GM19023 (cell line): ENCODE measurements at regions not wholly inside any gene's neighbourhood (a gene's known extent, or its start where the extent isn't known, plus 50 kb on each side); places are given as distances from the start of the nearest gene placed in this dataset.

Experiments
- ATAC-seq: cut with Tn5 transposase; IDR thresholded peaks from one replicate; pipeline ENCODE4 v1.9.1; 2021; ENCODE audit warnings: mild to moderate bottlenecking, moderate library complexity; ENCODE audit not compliant: unreplicated experiment

DNA sequence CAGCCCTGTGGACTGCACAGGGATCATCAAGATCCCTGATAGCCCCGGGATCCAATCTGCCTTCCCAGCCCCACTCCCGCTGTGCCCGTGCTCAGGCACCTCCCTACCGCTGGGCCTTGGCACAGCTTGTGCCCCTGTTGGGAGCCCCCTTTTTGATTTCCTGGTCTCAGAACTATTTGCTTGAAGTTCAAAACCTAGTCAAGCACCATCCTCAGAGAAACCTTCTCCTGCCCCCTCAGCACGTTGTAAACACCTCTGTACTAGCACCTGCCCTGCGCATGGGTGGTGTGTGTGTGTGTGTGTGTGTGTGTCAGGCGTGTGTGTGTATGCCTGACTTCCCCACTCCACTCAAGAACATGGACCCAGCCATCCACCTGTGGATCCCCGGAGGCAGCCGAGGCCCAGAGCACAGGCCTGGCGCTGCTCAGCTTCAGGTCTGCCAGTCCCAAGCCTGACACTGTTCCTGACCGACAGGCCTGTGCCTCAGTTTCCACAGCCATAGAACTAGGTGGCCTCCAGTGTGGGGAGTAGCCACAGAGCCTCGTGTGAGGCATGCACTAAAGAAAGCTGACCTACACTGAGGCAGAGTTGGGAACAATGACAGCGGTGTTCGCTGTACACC lies 65.5 kb downstream of the ADRA2C start:
- ATAC-seq = no peak

DNA sequence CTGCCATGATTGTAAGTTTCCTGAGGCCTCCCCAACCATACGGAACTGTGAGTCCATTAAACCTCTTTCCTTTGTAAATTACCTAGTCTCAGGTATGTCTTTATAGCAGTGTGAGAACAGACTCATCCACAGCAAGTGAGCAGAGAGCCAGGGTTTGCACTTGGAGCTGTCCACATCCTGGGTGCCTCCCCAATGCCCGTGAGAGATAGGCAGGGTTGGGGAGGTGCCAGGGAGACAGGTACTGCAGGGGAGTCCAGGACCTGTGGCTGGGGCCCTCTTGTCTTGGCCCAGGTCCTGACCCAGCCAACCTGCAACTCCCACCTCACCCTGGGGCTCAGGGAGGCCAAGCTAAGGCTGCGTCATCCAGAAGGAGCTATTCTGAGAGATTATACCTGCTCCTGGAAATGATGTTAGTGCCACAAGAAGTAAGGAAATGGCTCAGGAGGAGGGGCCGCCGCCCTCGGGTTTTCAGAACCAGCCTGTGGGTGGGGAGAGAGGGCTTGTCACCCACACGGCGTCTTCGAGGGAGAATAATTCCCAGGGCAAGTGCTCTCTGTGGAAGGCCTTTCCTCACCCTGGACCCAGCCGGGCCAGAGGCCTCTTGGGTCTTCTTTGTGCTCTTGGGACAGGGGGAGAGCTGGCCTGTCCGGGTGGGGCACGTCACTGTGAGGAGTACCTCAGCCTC lies 66.5 kb downstream of the ADRA2C start:
- no peak for ATAC-seq

DNA sequence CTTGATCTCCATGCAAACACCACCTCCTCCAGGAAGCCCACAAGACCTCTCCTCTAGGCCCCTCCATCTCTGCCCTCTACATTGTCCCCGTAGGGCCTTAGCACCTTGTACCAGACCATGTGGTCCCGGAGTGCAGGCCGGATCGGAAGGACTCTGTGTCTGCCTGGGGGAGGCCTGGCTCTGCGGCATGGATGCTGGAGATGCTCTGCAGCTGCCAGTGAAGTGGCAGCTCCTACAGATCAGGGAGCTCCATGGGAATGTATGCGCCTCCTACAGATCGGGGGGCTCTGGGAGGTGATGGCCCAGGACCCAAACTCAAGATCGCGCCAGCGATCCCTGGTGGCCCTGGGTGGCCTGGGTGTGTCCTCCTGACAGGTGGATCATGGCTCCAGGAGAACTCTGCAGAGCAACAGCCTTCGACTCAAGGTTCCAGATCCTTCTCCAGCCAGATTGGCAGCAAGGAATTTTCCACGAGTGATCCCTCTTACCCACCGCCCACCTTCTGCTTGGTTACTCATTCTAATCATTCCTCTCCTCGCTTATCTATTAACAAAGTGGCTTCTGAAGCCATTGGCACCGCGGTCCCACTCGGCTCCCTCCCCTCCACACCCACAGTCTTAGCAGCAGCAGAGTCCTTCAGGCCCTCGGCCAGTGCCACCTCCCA lies 67.3 kb downstream of the ADRA2C start:
- no peak for ATAC-seq

DNA sequence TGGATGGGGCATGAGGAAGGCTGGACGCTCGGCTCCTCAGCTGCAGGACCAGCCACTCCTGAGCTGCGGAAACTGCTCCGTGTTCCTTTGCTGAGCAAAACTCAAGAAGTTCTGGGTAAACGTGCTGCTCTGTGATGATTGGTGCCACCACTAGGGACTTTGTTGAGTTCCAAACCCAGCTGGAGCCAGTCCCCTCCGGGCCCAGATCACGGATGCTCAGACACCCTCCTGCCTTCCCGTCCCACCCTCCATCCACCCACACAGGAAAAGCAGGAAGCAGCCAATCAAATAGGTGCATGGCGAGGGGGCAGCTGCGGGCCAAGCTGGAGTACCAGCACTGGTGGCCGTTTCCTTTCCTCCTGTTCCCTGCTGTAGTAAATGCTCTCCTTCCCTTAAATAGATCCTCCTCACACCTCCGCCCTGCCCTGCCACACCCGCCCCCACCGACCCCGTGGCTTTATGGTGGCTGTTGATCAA lies 68.0 kb downstream of the ADRA2C start:
- ATAC-seq = no peak

DNA sequence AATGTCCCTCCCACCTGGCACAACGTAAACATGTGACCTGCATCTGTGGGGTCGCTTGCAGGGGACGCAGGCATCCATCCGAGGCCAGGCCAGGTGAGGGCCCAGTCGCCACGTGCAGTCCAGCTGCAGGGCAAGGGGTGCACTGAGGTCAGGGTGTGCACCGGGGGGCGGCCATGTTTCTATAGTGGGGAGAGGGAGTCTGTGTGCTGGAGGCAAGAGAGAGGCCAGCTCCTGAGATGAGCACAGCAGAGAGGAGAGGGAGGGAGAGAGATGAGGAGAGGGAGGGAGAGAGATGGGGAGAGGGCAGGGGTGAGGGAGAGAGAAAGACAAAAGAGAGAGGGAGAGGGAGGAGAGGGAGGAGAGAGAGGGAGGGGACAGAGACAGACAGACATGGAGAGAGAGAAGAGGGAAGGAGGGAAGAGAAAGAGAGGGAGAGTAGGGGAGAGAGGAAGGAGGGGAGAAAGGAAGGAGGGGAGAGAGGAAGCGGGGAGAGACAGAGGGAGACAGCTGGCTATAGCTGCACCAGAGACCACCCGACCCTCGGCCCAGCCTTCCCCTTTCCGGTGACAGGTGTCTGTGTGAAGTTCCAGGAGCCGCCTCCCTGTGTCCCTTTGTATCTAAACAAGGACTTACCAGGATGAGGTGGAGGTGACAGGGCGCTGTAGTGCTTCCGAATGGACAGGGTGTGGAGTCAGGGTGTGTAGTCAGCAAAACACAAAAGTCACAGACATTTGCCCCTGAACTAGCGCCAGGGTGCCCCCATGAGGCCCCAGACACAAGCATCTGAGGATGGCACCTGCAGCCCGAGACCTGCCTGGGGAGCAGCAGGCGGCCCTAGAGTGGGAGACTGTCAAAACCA lies 68.7 kb downstream of the ADRA2C start:
- no peak for ATAC-seq

DNA sequence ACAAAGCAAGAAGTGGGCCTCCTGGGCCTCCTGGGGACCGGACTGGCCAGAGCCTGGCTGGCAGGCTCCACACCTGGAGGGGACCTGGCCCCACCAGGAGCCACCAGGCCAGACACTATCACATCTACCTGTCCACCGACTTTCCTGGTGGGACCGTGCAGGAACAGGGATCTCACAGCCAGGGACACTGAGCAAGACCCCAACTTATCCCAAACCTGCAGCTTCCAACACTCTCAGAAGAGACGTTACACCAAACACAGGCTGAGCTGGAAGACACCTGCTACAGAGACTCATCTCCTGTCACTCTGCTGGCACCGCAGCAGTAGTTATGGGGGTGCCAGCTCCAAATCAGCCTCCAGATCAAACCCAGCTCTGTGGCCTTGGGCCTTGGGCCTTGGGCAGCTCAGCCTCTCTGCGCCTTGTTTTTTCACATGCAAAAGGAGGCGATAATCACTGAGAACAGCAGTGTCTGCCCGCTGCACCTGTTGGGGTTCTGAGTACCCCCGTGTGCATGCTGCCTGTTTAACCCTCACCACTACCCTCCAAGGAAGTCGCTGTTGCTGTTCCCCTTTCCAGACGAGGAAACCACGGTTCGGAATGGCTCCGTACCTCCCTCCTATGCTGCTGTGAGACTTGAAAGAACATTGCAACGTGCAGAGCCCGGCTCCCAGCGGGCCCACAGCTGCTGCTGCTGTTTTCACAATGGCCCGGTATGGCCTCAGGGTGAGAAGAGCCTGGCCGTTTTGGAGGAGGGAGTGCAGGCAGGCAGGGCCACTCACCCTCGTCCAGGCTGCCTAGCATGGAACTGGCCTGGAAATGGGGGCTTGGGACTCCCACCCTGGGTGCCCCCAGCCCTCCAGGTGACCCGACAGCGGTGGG lies 69.6 kb downstream of the ADRA2C start:
- no peak for ATAC-seq

DNA sequence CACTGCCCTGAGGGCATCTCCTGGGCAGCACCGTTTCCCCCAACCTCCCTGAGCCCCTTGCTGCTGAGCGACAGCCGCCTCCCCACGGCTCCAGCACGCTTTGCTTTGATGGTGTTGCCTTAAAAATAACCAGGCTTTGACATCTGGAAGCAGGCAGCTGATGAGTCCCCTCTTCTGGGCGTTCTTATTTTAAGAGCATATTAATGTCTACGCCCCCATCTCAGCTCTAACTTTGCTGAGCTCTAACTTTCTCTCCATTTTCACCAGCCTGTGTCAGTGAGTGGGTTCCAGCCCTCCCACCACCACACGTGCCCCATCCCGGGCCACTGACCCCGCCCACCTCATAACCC lies 70.2 kb downstream of the ADRA2C start:
- no peak for ATAC-seq

DNA sequence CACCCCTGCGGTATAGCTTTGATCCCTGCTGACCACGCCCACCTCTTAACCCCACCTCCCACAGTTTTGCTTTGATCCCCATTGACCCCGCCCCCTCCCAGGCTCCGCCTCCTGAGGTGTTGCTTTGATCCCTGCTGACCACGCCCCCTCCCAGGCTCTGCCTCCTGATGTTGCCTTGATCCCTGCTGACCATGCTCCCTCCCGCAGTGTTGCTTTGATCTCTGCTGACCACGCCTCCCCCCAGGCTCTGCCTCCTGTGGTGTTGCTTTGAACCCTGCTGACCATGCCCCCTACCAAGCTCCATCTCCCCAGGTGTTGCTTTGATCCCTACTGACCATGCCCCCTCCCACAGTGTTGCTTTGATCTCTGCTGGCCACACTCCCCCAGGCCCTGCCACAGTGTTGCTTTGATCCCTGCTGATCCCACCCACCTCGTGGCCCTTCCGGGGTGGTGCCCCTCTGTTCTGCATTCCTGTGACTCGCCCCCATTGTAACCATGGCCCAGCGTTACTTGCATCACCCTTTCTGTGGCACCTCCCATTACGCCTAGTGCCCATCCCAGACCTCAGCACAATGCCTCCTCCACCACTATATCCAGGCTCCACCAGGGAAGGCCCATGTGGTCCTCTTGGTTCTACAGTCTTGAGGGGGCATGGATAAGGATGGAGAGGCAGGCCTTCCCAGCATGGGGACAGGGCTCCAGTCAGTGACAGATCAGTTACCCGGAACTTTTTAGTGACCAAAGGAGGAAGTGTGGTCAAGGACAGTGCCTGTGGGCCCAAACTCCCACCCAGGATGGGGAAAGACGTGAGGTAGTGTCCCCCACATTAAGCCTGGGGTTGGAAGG lies 70.8 kb downstream of the ADRA2C start:
- ATAC-seq = no peak

DNA sequence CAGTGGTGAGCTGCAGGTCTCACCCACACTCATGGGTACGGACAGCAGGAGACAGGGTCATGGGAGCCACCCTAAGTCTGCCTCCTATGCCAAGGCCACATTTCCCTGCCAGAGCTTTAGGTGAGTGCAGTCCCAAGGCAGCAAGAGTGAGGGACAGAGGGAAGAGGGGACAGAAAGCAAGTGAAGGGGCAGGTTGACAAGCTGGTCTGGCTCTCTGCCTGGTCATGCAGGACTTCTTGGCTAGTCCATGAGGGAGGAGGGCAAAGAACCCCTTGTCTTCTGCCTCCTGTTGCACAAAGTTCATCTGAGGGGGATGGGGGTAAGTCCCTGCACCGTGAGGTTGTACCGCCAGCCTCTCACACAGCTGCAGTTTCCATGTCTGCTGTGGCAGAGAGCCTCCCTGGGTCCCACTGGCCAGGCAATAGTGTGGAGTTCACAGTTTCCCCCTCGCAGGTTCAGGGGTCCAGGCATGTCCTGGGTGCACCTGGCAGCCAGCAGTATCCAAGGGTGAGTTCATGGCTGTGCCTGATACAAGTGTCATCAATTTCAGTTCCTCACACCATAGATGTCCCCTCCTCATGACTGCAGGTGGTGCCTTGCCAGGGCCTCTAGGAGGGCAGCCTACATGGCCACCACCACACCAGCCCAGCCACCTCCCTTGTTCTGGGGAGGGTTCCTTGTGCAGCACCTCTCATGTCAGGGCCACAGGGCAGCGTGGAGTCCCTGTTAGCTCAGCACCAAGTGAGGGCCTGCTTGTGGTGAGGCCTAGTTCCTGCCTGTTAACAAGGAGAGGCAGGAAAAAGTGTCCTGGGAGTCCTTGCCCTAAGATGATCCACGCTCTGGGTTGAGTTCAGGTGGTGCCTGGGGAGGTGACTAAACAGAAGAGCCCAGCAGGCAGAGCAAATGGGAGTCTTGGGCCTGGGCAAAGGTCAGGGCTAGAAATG lies 72.5 kb downstream of the ADRA2C start:
- ATAC-seq = no peak

DNA sequence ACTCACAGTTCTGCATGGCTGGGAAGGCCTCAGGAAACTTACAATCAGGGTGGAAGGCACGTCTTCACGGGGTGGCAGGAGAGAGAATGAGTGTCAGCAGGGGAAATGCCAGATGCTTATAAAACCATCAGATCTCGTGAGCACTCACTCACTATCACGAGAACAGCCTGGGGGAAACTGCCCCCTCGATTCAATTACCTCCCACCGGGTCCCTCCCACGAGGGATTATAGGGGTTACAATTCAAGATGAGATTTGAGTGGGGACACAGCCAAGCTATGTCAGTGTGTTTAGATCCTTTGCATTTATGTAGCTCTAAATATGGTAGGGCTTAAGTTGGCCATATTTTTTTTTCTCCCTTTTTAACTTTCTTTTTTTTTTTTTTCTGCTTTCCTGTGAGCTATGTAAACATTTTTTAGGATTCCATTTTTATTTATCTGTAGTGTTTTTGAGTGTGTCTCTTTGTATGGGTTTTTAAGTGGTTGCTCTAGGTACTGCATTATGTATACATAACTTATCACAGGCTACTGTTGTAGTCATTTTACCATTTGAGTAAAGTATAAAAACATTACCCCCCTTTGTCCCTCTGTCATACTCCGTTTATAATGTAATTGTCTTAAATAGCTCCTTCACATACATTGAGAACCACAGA lies 79.0 kb downstream of the ADRA2C start:
- ATAC-seq = no peak

DNA sequence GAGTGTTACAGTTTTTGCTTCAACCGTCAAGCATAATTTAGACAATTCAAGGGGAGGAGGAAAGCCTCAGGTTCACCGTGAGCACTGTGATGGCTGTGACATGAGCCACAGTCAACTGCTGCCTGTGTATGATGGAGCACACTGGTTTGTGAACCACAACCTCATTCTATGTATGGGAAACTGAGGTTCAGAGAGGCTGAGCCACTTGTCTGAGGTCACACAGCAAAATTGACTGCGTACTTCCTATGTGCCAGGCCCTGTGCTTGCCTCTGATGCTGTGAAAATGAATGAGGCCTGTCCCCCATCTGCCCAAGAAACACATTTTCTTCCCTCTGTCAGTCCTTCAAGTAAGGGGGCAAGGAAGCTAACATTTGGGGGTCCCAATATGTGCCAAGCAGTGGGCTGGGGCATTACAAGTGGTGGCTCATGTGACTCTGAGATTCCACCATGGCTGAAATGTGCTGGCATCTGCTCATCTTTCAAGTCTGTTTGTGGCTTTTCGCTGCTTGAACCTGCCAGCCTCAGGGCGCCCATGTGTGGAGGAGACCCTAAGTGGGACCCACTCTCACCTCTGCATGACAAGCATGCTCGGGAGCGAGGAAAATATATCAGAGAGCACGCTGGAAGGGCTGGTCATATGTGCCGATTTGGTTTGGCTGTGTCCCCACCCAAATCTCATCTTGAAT lies 79.7 kb downstream of the ADRA2C start:
- no peak for ATAC-seq

DNA sequence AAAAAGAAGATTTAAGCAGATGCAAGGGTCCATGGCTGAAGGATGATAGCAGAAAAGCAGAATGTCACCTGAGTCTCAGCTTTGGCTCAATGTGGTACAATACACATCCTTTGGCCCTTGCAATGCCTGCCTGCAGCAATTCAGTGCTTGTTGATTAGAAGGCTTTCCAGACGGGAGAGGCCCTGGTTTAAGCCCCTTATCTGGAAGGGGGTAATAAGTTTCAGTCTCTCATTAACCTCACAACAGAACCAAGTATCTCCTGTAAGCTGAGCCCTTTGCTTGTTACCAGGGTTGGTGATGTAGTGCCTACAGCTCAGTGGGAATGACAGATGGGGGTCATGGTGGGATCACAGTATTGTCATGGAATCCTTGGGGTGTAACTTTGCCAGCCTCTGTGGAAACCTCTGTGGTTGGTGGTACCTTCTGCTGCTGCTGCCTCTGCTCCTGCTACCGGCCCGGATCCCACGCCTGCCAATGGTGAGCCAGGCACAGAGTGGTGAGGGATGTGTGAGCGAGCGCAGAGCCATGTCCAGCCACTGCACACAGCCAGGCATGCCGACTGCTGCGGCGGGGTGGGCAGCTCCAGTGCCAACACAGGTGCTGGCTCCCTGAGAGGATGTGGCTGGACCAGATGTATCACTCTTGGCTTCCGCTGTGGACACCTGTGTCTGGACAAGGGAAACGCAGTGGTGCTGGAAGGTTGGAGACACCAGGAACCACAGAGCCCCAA lies 81.2 kb downstream of the ADRA2C start:
- no peak for ATAC-seq

DNA sequence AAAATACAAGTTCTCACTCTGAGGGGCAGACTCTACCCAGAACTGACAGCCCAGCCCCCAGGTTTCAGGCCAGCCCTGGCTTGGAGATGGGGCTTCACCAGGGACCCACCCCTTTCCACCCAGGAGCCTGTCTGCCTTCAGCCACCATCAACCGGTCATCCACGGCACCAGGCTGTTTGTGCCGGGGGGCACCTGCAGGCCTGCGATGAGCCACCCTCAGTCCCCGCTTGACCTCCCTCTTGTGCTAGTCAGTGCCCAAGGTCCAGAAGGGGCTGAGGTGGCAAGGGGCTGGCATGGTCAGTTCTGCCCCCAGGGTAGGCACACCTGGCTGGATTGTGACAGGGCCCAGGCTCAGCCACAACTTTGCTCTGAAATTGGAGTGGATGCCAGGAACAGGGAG lies 82.1 kb downstream of the ADRA2C start:
- ATAC-seq = no peak

DNA sequence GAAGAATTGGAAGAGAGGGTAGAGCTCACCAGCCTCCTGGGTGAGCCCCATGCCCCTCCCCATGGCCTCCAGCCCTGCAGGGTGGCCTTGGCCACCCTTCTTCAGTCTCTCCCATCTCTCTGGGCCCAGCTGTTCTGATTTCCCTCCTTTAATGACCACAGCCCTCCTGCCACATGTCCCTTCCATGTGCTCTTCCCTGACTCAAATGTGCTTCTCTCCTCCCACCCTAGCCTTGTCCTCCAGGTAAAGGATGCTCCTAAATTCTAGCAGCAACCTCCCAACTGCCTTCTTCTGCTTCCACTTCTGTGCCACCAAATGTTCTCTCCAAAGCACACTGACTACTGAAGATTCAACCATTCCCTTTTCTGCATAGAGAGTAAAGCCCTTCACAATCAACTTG lies 83.0 kb downstream of the ADRA2C start:
- ATAC-seq = no peak

DNA sequence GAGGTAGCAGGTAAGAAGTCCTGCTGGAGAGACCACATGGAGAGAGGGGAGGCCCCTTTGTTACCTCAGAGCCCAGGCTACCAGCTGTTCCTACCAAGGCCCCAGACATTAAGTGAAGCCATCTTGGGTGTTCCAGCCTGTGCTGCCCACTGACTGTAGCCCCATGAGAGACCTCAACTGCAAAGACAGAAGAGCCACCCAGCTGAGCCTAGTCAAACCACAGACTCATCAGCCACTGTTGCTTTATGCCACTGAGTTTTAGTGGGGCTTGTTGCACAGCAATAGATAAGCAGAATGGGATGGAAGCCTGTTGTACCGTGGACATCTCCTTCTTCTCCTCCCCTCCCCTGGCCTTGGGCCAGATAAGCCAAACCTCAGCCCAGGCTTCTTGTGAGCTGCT lies 83.9 kb downstream of the ADRA2C start:
- no peak for ATAC-seq

DNA sequence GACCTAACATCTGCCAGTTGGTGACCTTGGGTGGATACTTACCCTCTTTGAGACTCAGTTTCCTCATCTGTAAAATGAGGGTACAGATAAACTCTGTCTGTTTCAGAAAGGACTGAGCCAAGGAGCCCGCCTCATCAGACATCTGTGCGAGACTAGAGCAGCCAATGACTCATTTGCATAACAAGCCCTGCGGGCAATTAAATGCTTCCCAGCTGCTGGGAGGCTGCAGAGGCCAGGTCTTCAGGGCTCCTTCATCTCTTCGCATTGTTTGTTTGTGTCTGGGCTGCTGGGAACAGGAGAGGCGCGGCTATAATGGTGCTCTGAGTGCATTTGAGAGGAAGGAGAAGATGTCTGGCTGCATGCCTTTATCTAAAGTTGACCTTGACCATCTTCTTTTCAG lies 85.0 kb downstream of the ADRA2C start:
- ATAC-seq = no peak

DNA sequence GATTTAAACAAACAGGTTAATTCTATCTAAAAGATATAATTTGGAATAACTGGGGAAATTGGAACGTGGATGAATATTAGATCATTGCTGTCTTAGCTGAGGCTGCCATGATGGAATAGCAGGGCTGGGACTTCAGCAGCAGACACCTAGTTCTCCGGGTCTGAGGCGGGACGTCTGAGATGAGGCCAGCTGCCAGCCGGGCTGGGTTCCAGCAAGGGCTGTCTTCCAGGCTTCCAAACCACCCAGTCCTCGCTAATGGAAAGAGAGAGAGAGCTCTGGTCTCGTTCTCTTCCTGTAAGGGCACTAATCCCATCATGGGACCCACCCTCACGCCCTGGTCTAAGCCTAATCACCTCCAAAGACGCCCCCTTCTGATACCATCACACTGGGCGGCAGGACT lies 85.7 kb downstream of the ADRA2C start:
- ATAC-seq = no peak
